HepG2 (cell line): ENCODE measurements at regions not wholly inside any gene's neighbourhood (a gene's known extent, or its start where the extent isn't known, plus 50 kb on each side); places are given as distances from the start of the nearest gene placed in this dataset.

Source experiments
- ATAC-seq: fragments of 200-7000 bp; cut with Tn5 transposase; 3 replicates; pipeline ENCODE4 v1.9.1; 2020; ENCODE audit warnings: mild to moderate bottlenecking, moderate library complexity
- BruUV-seq: library from RNA; stranded (reverse); fragments of 400-500 nt; replicated peaks from 2 replicates; lab custom pipeline; 2021; lab: Mats Ljungman, UMichigan
- CTCF ChIA-PET: fragments of 300-600 bp; formaldehyde crosslinking; extraction: SDS; loops from one replicate; lab custom pipeline; 2021; ENCODE audit warnings: low total read pairs, inconsistent platforms, low intra/inter-chr PET ratio; lab: Yijun Ruan, JAX
- POLR2A ChIA-PET: fragments of 350-600 bp; sonication (Branson Sonifier 250); formaldehyde crosslinking; loops from one replicate; lab custom pipeline; 2020; ENCODE audit warnings: antibody characterized with exemption, inconsistent platforms; lab: Yijun Ruan, JAX
- DNase-seq: peaks from one replicate; pipeline ENCODE4 v3.0.0-alpha.2; 2015; ENCODE audit warnings: low spot score
- FAIRE-seq: peaks from 3 replicates; lab custom pipeline; 2011; peaks lifted over from hg19 to GRCh38; lab: Jason Lieb, UNC
- H2AFZ ChIP-seq: one replicate; pipeline ENCODE4 v1.6.1; 2011; ENCODE audit warnings: low read length, inconsistent platforms
- H3K27ac ChIP-seq: fragments of 300-600 bp; 3 replicates; pipeline ENCODE4 v1.8.0; 2011; ENCODE audit warnings: mixed run types, mild to moderate bottlenecking, mixed read lengths, low read length, inconsistent platforms; ENCODE audit not compliant: insufficient read depth; ENCODE audit errors: extremely low read length
- H3K27me3 ChIP-seq, 2 experiments: fragments of 200-600 bp in 1 of 2; 2 replicates in 1 of 2; 3 replicates in 1 of 2; pipeline versions ENCODE4 v1.6.0 to v1.8.0; 2011; ENCODE audit warnings: low read length in 2 of 2, mild to moderate bottlenecking in 2 of 2, moderate library complexity in 2 of 2, inconsistent platforms in 1 of 2; ENCODE audit not compliant: insufficient read depth in 2 of 2, control insufficient read depth in 1 of 2
- H3K36me3 ChIP-seq, 2 experiments: fragments of 200-600 bp in 1 of 2; replicated peaks in 1 of 2; 2 replicates in 1 of 2; 3 replicates in 1 of 2; pipeline versions ENCODE4 v1.5.1 to v1.8.0; 2011; ENCODE audit warnings: low read length in 2 of 2, inconsistent platforms in 1 of 2; ENCODE audit not compliant: insufficient read depth in 2 of 2, control insufficient read depth in 1 of 2
- H3K4me1 ChIP-seq: 2 replicates; pipeline ENCODE4 v1.5.1; 2012; ENCODE audit warnings: low read length, inconsistent platforms; ENCODE audit not compliant: insufficient read depth
- H3K4me2 ChIP-seq: 2 replicates; pipeline ENCODE4 v1.6.0; 2011; ENCODE audit warnings: low read depth, low read length, inconsistent platforms
- H3K4me3 ChIP-seq, 3 experiments: fragments of 200-600 bp in 1 of 3; sonication (generic), shearing (Covaris generic) in 1 of 3; replicated peaks in 1 of 3; 2 replicates each; pipeline ENCODE4 v1.5.1; 2011 to 2016; ENCODE audit warnings: low read length in 3 of 3, inconsistent platforms in 2 of 3, low read depth in 2 of 3, mild to moderate bottlenecking in 2 of 3, control low read depth in 1 of 3, mixed read lengths in 1 of 3; ENCODE audit not compliant: insufficient read depth in 1 of 3
- H3K79me2 ChIP-seq: one replicate; pipeline ENCODE4 v1.6.1; 2011; ENCODE audit warnings: low read length, inconsistent platforms; ENCODE audit not compliant: insufficient read depth
- H3K9ac ChIP-seq: 2 replicates; pipeline ENCODE4 v1.6.0; 2011; ENCODE audit warnings: mild to moderate bottlenecking, low read depth, low read length, inconsistent platforms; ENCODE audit not compliant: insufficient read depth
- H3K9me3 ChIP-seq: 2 replicates; pipeline ENCODE4 v1.5.1; 2012; ENCODE audit warnings: mild to moderate bottlenecking, low read length
- H4K20me1 ChIP-seq: 2 replicates; pipeline ENCODE4 v1.6.0; 2011; ENCODE audit warnings: inconsistent platforms, mild to moderate bottlenecking, low read length, moderate library complexity; ENCODE audit not compliant: insufficient read depth
- ARHGAP35 ChIP-seq: sonication (generic); formaldehyde crosslinking; IDR thresholded peaks from 2 replicates; pipeline ENCODE4 v1.9.0; 2022; ENCODE audit warnings: mild to moderate bottlenecking, inconsistent platforms, moderate library complexity, missing genetic modification reagents, borderline replicate concordance
- HNRNPL ChIP-seq: fragments of 200-400 bp; formaldehyde crosslinking; IDR thresholded peaks from 2 replicates; pipeline ENCODE4 v1.6.1; 2017; ENCODE audit warnings: mild to moderate bottlenecking, low read depth, low read length
- HOXA5 ChIP-seq: sonication (generic); formaldehyde crosslinking; IDR thresholded peaks from 2 replicates; pipeline ENCODE4 v1.4.0; 2020; ENCODE audit warnings: missing genetic modification reagents
- JUND ChIP-seq: sonication (generic); formaldehyde crosslinking; IDR thresholded peaks from 2 replicates; pipeline ENCODE4 v1.8.0; 2022; ENCODE audit warnings: mild to moderate bottlenecking, missing genetic modification reagents
- MTA1 ChIP-seq: sonication (generic); formaldehyde crosslinking; IDR thresholded peaks from 2 replicates; pipeline ENCODE4 v1.4.0; 2020; ENCODE audit warnings: missing genetic modification reagents, mild to moderate bottlenecking, borderline replicate concordance
- MTA3 ChIP-seq: sonication (generic); formaldehyde crosslinking; IDR thresholded peaks from 2 replicates; pipeline ENCODE4 v1.4.0; 2020; ENCODE audit warnings: missing genetic modification reagents
- NAIF1 ChIP-seq: sonication (generic); formaldehyde crosslinking; IDR thresholded peaks from 2 replicates; pipeline ENCODE4 v1.5.0; 2020; ENCODE audit warnings: mild to moderate bottlenecking, missing genetic modification reagents, borderline replicate concordance
- SMC3 ChIP-seq: IDR thresholded peaks from 2 replicates; pipeline ENCODE4 v1.6.1; 2011; ENCODE audit warnings: low read length, improper control_type of control experiment
- SNAPC2 ChIP-seq: sonication (generic); formaldehyde crosslinking; IDR thresholded peaks from 2 replicates; pipeline ENCODE4 v1.8.1; 2022; ENCODE audit warnings: mild to moderate bottlenecking, missing genetic modification reagents
- SRY ChIP-seq: sonication (generic); formaldehyde crosslinking; IDR thresholded peaks from 2 replicates; pipeline ENCODE4 v1.8.0; 2022; ENCODE audit warnings: mild to moderate bottlenecking, missing genetic modification reagents
- TP53 ChIP-seq: sonication (generic); formaldehyde crosslinking; conservative IDR thresholded peaks from 2 replicates; pipeline ENCODE4 v1.4.0; 2020; ENCODE audit warnings: missing genetic modification reagents
- ZNF430 ChIP-seq: sonication (generic); formaldehyde crosslinking; IDR thresholded peaks from 2 replicates; pipeline ENCODE4 v1.9.0; 2021; ENCODE audit warnings: mild to moderate bottlenecking, missing genetic modification reagents
- ZNF564 ChIP-seq: sonication (generic); formaldehyde crosslinking; IDR thresholded peaks from 2 replicates; pipeline ENCODE4 v1.8.1; 2023; ENCODE audit warnings: mild to moderate bottlenecking, missing genetic modification reagents
- in situ Hi-C: cut with HindIII; loops from 2 replicates; pipeline ENCODE4 v1.10.0; 2017; ENCODE audit warnings: low pct_unique_long_range_greater_than_20kb; ENCODE audit not compliant: extremely low pct_ligation_motif_present
- intact Hi-C: fragments of 100-400 bp; cut with micrococcal nuclease; formaldehyde crosslinking; loops from one replicate; pipeline ENCODE4 v1.10.0; 2022; ENCODE audit not compliant: unreplicated experiment
- TF ChIP-seq, protein P1 (sequence below): sonication (generic); formaldehyde crosslinking; IDR thresholded peaks from 2 replicates; pipeline ENCODE4 v1.4.0; 2020; ENCODE audit warnings: missing genetic modification reagents
- TF ChIP-seq, protein P2 (sequence below): IDR thresholded peaks from 2 replicates; pipeline ENCODE4 v1.6.1; 2016; ENCODE audit warnings: missing compliant biosample characterization, missing genetic modification reagents, borderline replicate concordance
- TF ChIP-seq, protein P3 (sequence below): sonication (generic); formaldehyde crosslinking; IDR thresholded peaks from 2 replicates; pipeline ENCODE4 v1.4.0; 2020; ENCODE audit warnings: missing genetic modification reagents

- no peak for TF ChIP-seq NAIF1 (CRISPR knock-in tag)
Observed at GRCh38 chr18:73639788-73640187, 507.8 kb downstream of the FBXO15 start (continued).

DNA sequence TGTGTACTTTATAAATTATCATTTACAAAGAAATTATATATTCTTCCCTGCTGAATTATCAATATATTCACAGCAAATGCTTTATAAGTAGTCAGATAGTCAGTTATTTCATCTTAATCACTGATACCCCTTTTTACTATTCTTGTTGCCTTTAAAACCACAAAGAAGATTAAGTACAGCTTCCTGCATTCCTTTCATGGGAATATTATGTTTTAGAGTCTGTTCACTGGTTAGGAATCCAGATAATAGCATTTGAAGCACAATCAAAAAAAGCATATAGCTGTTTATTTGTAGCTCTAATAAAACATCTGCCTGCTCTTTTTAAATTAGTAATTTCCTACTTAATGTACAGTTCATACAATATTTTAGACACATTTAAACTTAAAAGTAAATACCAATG lies 508.9 kb downstream of the FBXO15 start:
- ChIA-PET CTCF (no interaction called here), POLR2A (no interaction called here)
- TF ChIP-seq TP53 (CRISPR knock-in tag), result no peak
- TF ChIP-seq, protein P1, sequence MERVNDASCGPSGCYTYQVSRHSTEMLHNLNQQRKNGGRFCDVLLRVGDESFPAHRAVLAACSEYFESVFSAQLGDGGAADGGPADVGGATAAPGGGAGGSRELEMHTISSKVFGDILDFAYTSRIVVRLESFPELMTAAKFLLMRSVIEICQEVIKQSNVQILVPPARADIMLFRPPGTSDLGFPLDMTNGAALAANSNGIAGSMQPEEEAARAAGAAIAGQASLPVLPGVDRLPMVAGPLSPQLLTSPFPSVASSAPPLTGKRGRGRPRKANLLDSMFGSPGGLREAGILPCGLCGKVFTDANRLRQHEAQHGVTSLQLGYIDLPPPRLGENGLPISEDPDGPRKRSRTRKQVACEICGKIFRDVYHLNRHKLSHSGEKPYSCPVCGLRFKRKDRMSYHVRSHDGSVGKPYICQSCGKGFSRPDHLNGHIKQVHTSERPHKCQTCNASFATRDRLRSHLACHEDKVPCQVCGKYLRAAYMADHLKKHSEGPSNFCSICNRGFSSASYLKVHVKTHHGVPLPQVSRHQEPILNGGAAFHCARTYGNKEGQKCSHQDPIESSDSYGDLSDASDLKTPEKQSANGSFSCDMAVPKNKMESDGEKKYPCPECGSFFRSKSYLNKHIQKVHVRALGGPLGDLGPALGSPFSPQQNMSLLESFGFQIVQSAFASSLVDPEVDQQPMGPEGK (CRISPR knock-in tag), result no peak
- no peak for TF ChIP-seq MTA3 (CRISPR knock-in tag)
- TF ChIP-seq, protein P2, sequence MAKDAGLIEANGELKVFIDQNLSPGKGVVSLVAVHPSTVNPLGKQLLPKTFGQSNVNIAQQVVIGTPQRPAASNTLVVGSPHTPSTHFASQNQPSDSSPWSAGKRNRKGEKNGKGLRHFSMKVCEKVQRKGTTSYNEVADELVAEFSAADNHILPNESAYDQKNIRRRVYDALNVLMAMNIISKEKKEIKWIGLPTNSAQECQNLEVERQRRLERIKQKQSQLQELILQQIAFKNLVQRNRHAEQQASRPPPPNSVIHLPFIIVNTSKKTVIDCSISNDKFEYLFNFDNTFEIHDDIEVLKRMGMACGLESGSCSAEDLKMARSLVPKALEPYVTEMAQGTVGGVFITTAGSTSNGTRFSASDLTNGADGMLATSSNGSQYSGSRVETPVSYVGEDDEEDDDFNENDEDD, result no peak
- no peak for TF ChIP-seq JUND (CRISPR knock-in tag)
- no peak for TF ChIP-seq MTA1
- TF ChIP-seq, protein P3, sequence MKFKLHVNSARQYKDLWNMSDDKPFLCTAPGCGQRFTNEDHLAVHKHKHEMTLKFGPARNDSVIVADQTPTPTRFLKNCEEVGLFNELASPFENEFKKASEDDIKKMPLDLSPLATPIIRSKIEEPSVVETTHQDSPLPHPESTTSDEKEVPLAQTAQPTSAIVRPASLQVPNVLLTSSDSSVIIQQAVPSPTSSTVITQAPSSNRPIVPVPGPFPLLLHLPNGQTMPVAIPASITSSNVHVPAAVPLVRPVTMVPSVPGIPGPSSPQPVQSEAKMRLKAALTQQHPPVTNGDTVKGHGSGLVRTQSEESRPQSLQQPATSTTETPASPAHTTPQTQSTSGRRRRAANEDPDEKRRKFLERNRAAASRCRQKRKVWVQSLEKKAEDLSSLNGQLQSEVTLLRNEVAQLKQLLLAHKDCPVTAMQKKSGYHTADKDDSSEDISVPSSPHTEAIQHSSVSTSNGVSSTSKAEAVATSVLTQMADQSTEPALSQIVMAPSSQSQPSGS, result no peak
- TF ChIP-seq SMC3, result no peak
- no peak for TF ChIP-seq HNRNPL
- TF ChIP-seq SRY, result no peak
- TF ChIP-seq SNAPC2 (CRISPR knock-in tag), result no peak
- TF ChIP-seq ZNF564 (CRISPR knock-in tag), result no peak
- TF ChIP-seq HOXA5, result no peak
- TF ChIP-seq ARHGAP35 (CRISPR knock-in tag), result no peak
- TF ChIP-seq ZNF430 (CRISPR knock-in tag), result no peak
- no peak overlapping the region for H2AFZ ChIP-seq
- FAIRE-seq, result no peak
- H3K4me1 ChIP-seq, result no peaks in the 10 kb centered on the region
- H3K27me3 ChIP-seq, result no peaks in the 10 kb centered on the region
- H3K9ac ChIP-seq, result no peak overlapping the region
- H3K79me2 ChIP-seq, result no peaks in the 10 kb centered on the region
- in situ Hi-C loops (no loop called here), intact Hi-C loops (no loop called here)
- no peaks in the 10 kb centered on the region for H4K20me1 ChIP-seq
- H3K4me2 ChIP-seq, result no peak overlapping the region
- no TSS peak for BruUV-seq
- H3K36me3 ChIP-seq, result no peaks in the 10 kb centered on the region
- ATAC-seq, result no peak
- DNase-seq, result no peak
- no peak overlapping the region for H3K27ac ChIP-seq
- no peak overlapping the region for H3K4me3 ChIP-seq
- no peaks in the 10 kb centered on the region for H3K9me3 ChIP-seq
